GM12878 (cell line): ENCODE measurements at regions not wholly inside any gene's neighbourhood (a gene's known extent, or its start where the extent isn't known, plus 50 kb on each side); places are given as distances from the start of the nearest gene placed in this dataset.

Experiments used
- ATAC-seq: fragments of 200-7000 bp; cut with Tn5 transposase; 3 replicates; pipeline ENCODE4 v1.9.1; 2020; ENCODE audit warnings: mild to moderate bottlenecking, moderate library complexity
- BruUV-seq: library from RNA; stranded (reverse); fragments of 400-500 nt; replicated peaks from 2 replicates; lab custom pipeline; 2021; lab: Mats Ljungman, UMichigan
- CTCF ChIA-PET: fragments of 300-600 bp; sonication (Branson Sonifier 250); formaldehyde crosslinking; extraction: SDS; loops from one replicate; lab custom pipeline; 2021; ENCODE audit warnings: inconsistent platforms; lab: Yijun Ruan, JAX
- POLR2A ChIA-PET: fragments of 350-600 bp; formaldehyde crosslinking; extraction: SDS; loops from one replicate; lab custom pipeline; 2021; ENCODE audit warnings: inconsistent platforms; lab: Charles Lee
- RAD21 ChIA-PET: fragments of 300-600 bp; sonication (Branson Sonifier 250); formaldehyde crosslinking; loops from one replicate; lab custom pipeline; 2023; ENCODE audit warnings: antibody characterized with exemption; ENCODE audit not compliant: unreplicated experiment; lab: Charles Lee
- SMC1A ChIA-PET: fragments of 300-600 bp; sonication (Branson Sonifier 250); formaldehyde crosslinking; loops from one replicate; lab custom pipeline; 2023; ENCODE audit not compliant: unreplicated experiment, uncharacterized antibody; lab: Charles Lee
- DNase-seq: peaks from one replicate; pipeline ENCODE4 v3.0.0-alpha.2; 2011; ENCODE audit warnings: low read depth, low spot score
- FAIRE-seq: peaks from 3 replicates; lab custom pipeline; 2011; peaks lifted over from hg19 to GRCh38; lab: Jason Lieb, UNC
- H2AFZ ChIP-seq: 2 replicates; pipeline ENCODE4 v1.6.0; 2011; ENCODE audit warnings: low read depth, low read length, control low read depth; ENCODE audit not compliant: control insufficient read depth
- H3K27ac ChIP-seq: 2 replicates; pipeline ENCODE4 v1.5.1; 2011; ENCODE audit warnings: control low read depth; ENCODE audit not compliant: control insufficient read depth, insufficient read depth
- H3K27me3 ChIP-seq, 2 experiments: replicated peaks in 1 of 2; 2 replicates each; pipeline versions ENCODE4 v1.6.0 to v1.6.1; 2011; ENCODE audit warnings: low read length in 1 of 2; ENCODE audit not compliant: control insufficient read depth in 2 of 2, insufficient read depth in 2 of 2
- H3K36me3 ChIP-seq, 2 experiments: 2 replicates each; pipeline ENCODE4 v1.5.1; 2011; ENCODE audit warnings: low read length in 1 of 2; ENCODE audit not compliant: control insufficient read depth in 2 of 2, insufficient read depth in 2 of 2
- H3K4me1 ChIP-seq: 2 replicates; pipeline ENCODE4 v1.6.1; 2011; ENCODE audit warnings: mild to moderate bottlenecking, low read length, moderate library complexity, mixed read lengths; ENCODE audit not compliant: control insufficient read depth, insufficient read depth
- H3K4me2 ChIP-seq: 2 replicates; pipeline ENCODE4 v1.6.0; 2011; ENCODE audit warnings: control low read depth; ENCODE audit not compliant: control insufficient read depth, insufficient read depth
- H3K4me3 ChIP-seq: fragments of 200-600 bp; sonication (generic); 2 replicates; pipeline ENCODE4 v1.5.1; 2016
- H3K79me2 ChIP-seq: 2 replicates; pipeline ENCODE4 v1.6.0; 2011; ENCODE audit warnings: low read length; ENCODE audit not compliant: control insufficient read depth, insufficient read depth
- H3K9ac ChIP-seq: 2 replicates; pipeline ENCODE4 v1.8.0; 2011; ENCODE audit warnings: low read length, control low read depth, mixed read lengths; ENCODE audit not compliant: control insufficient read depth, insufficient read depth
- H3K9me3 ChIP-seq: replicated peaks from 3 replicates; pipeline ENCODE4 v1.5.1; 2011; ENCODE audit warnings: mild to moderate bottlenecking, low read length; ENCODE audit not compliant: control insufficient read depth, insufficient read depth
- H4K20me1 ChIP-seq: 2 replicates; pipeline ENCODE4 v1.6.0; 2011; ENCODE audit not compliant: control insufficient read depth, insufficient read depth
- CUX1 ChIP-seq: IDR thresholded peaks from 2 replicates; pipeline ENCODE4 v1.6.1; 2012; ENCODE audit warnings: improper control_type of control experiment, low read depth, low read length; ENCODE audit not compliant: insufficient replicate concordance
- ESRRA ChIP-seq: IDR thresholded peaks from 2 replicates; pipeline ENCODE4 v1.6.1; 2012; ENCODE audit warnings: mild to moderate bottlenecking, low read length, improper control_type of control experiment
- FOS ChIP-seq: IDR thresholded peaks from 3 replicates; pipeline ENCODE4 v1.6.1; 2011; ENCODE audit warnings: borderline replicate concordance; ENCODE audit not compliant: insufficient read length; ENCODE audit errors: extremely low read depth
- KDM1A ChIP-seq: fragments of 200-600 bp; sonication (generic); IDR thresholded peaks from 2 replicates; pipeline ENCODE4 v1.6.1; 2016; ENCODE audit warnings: borderline replicate concordance
- NRF1 ChIP-seq: conservative IDR thresholded peaks from 2 replicates; pipeline ENCODE4 v1.6.1; 2011; ENCODE audit warnings: mild to moderate bottlenecking, low read depth, low read length, improper control_type of control experiment
- RB1 ChIP-seq: fragments of 450-650 bp; formaldehyde crosslinking; IDR thresholded peaks from 2 replicates; pipeline ENCODE4 v1.6.1; 2017; ENCODE audit warnings: mild to moderate bottlenecking, borderline replicate concordance
- RBBP5 ChIP-seq: fragments of 200-600 bp; sonication (generic); conservative IDR thresholded peaks from 2 replicates; pipeline ENCODE4 v1.6.1; 2016
- USF1 ChIP-seq: IDR thresholded peaks from 2 replicates; pipeline ENCODE4 v1.6.1; 2011; ENCODE audit warnings: borderline replicate concordance, low read depth, mild to moderate bottlenecking, moderate library complexity, mixed read lengths, low read length; ENCODE audit not compliant: insufficient read depth; ENCODE audit errors: extremely low read length
- ZBED1 ChIP-seq: IDR thresholded peaks from 2 replicates; pipeline ENCODE4 v1.6.1; 2016; ENCODE audit warnings: borderline replicate concordance
- ZNF687 ChIP-seq: fragments of 450-650 bp; IDR thresholded peaks from 2 replicates; pipeline ENCODE4 v1.6.1; 2017; ENCODE audit warnings: mild to moderate bottlenecking, moderate library complexity
- WGBS: methylation state at CpG from one replicate; pipeline ENCODE4 v1.1.6; 2016; ENCODE audit warnings: low lambda C conversion rate; ENCODE audit not compliant: insufficient replicate concordance, insufficient coverage; ENCODE audit errors: missing lambda C conversion rate; 5-methylcytosine and 5-hydroxymethylcytosine counted together
- in situ Hi-C: fragments of 300-500 bp; cut with MboI; formaldehyde crosslinking; loops from 9 replicates; pipeline ENCODE4 v1.14.3; 2018; ENCODE audit warnings: mixed read lengths
- intact Hi-C: fragments of 100-400 bp; cut with micrococcal nuclease; formaldehyde crosslinking; loops from one replicate; pipeline ENCODE4 v1.14.2; 2022; ENCODE audit not compliant: unreplicated experiment

- intact Hi-C loops: no loop called here
These were observed 356.1 kb downstream of the SS18 start for GRCh38 chr18:25734336-25734735.

More at GRCh38 chr18:25734336-25734735, 356.1 kb downstream of the SS18 start:
- H3K4me3 ChIP-seq: no peak overlapping the region
- ATAC-seq (no peak), DNase-seq (no peak), FAIRE-seq (no peak)
- no peak overlapping the region for H3K4me2 ChIP-seq
- no peaks in the 10 kb centered on the region for H3K4me1 ChIP-seq
- no TSS peak for BruUV-seq
- H3K27ac ChIP-seq: no peak overlapping the region
- POLR2A ChIA-PET: no interaction called here
- RAD21 ChIA-PET: interaction anchor here (0.6 kb wide), 1 partner anchor 171 kb away, joined by 5 read pairs; no protein-coding TSS in a partner anchor
- WGBS: 0% methylated on average over 2 of the region's 2 CpGs
- H3K79me2 ChIP-seq: no peaks in the 10 kb centered on the region
- H3K9ac ChIP-seq: no peak overlapping the region
- CTCF ChIA-PET: no interaction called here
- H3K36me3 ChIP-seq: no peaks in the 10 kb centered on the region
- TF ChIP-seq ESRRA (no peak), RB1 (no peak), ZBED1 (no peak), NRF1 (no peak), CUX1 (no peak), USF1 (no peak), ZNF687 (no peak), FOS (no peak), KDM1A (no peak), RBBP5 (no peak)
- SMC1A ChIA-PET: no interaction called here
- no peaks in the 10 kb centered on the region for H4K20me1 ChIP-seq
- H3K9me3 ChIP-seq: no peaks in the 10 kb centered on the region
- H2AFZ ChIP-seq: no peak overlapping the region
- H3K27me3 ChIP-seq: no peaks in the 10 kb centered on the region; a peak in 1 of 4 replicates
- in situ Hi-C loops: no loop called here
